Mucosa of rectum (tissue), 2 donors: ENCODE measurements at regions not wholly inside any gene's neighbourhood (a gene's known extent, or its start where the extent isn't known, plus 50 kb on each side); places are given as distances from the start of the nearest gene placed in this dataset.

ENCODE experiments used
- H3K27ac ChIP-seq, 2 donors: one replicate each; pipeline ENCODE4 v1.7.0; 2013; ENCODE audit warnings: inconsistent platforms in 2 of 2, low read depth in 2 of 2, low read length in 2 of 2
- H3K27me3 ChIP-seq, 2 donors: one replicate each; pipeline ENCODE4 v1.7.0; 2013; ENCODE audit warnings: low read length in 2 of 2; ENCODE audit not compliant: control insufficient read depth in 2 of 2, insufficient read depth in 2 of 2
- H3K36me3 ChIP-seq, 2 donors: one replicate each; pipeline ENCODE4 v1.7.0; 2013; ENCODE audit warnings: low read length in 2 of 2; ENCODE audit not compliant: control insufficient read depth in 2 of 2, insufficient read depth in 2 of 2
- H3K4me1 ChIP-seq, 2 donors: one replicate each; pipeline ENCODE4 v1.7.0; 2013; ENCODE audit warnings: low read length in 2 of 2, mild to moderate bottlenecking in 1 of 2; ENCODE audit not compliant: control insufficient read depth in 2 of 2, insufficient read depth in 2 of 2
- H3K4me3 ChIP-seq, 2 donors: one replicate each; pipeline ENCODE4 v1.7.0; 2013; ENCODE audit warnings: low read length in 2 of 2
- H3K9ac ChIP-seq, 2 donors: one replicate each; pipeline ENCODE4 v1.7.0; 2013; ENCODE audit warnings: low read length in 2 of 2, low read depth in 1 of 2, mild to moderate bottlenecking in 1 of 2
- H3K9me3 ChIP-seq, 2 donors: one replicate each; pipeline ENCODE4 v1.7.0; 2013; ENCODE audit warnings: low read length in 2 of 2; ENCODE audit not compliant: control insufficient read depth in 2 of 2
- donor health status: healthy.
- donor health status: Normal muscosa, but diverticular disease.

DNA sequence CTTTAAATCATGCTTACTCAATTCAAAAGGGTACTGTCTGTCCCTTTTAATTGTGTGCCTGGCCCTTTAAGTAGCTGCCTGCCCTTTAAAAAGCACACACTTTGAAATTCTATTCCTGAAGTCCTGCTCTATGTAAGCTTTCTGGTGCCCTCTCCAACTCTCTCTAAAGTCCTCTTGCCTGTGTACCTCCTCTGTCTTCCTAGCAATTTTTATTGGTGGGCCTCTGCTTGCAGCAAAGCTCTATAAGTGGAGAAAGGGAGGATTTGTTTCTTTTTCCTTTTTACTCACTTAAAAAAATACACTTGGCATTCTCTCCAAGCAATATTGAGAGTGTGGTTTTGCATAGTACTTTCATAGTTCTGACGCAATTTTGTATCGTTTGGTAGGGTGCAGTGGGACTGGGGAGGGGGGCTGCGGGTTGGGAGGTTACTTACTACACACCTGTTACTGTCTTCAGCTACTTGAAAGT is 135.4 kb downstream of the LMO4 start:
- no peak overlapping the region for H3K27ac ChIP-seq

DNA sequence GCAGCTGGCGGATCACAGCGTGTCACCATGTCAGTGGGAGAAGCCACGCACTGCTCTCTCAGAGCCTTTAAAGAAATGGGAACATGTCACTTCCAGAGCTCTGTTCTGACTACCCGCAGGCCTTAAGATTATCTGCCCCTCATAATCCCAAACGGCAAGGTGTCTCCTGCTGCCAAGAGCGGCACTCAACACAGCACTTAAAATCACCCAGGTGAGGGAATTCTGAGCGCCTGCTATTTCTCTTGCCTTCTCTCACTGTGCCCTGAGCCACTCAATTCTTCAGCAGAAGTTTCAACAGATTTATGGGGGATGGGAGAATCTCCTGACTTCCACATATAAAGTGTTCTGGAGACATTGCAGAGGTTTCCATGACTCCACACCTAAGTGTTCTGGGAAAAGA is 137.9 kb downstream of the LMO4 start:
- H3K27ac ChIP-seq, result no peak overlapping the region
- no peaks in the 10 kb centered on the region for H3K4me1 ChIP-seq
- H3K4me3 ChIP-seq, result no peak overlapping the region
- no peaks in the 10 kb centered on the region for H3K27me3 ChIP-seq
- no peak overlapping the region for H3K9ac ChIP-seq
- no peaks in the 10 kb centered on the region for H3K9me3 ChIP-seq
- no peaks in the 10 kb centered on the region for H3K36me3 ChIP-seq

More for the DNA sequence above, 135.4 kb downstream of the LMO4 start:
- Histone ChIP-seq H3K4me3 (no peak overlapping the region), H3K9ac (no peak overlapping the region), H3K36me3 (no peaks in the 10 kb centered on the region), H3K4me1 (no peaks in the 10 kb centered on the region), H3K27me3 (no peaks in the 10 kb centered on the region), H3K9me3 (no peaks in the 10 kb centered on the region)

DNA sequence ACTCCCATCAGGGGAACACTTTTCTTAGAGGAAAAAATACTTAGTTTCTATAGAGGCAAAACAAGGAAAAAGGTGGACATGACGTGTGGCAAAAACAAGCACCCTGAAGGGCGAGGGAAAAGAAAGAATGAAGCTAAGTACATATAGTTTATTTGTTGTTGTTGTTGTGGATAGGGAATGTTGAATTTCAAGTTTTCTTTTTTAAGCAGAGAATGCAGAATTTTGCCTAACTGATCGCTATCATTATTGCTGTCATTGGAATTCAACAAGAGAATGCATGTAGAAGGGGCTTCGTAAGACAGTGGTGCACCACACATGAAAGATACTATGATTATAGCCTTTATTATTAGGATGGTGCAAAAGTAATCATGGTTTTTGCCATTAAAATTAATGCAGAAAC is 144.0 kb downstream of the LMO4 start:
- no peaks in the 10 kb centered on the region for H3K27me3 ChIP-seq
- no peak overlapping the region for H3K4me3 ChIP-seq
- no peaks in the 10 kb centered on the region for H3K9me3 ChIP-seq
- H3K9ac ChIP-seq, result no peak overlapping the region
- no peaks in the 10 kb centered on the region for H3K36me3 ChIP-seq
- H3K27ac ChIP-seq, result no peak overlapping the region
- no peaks in the 10 kb centered on the region for H3K4me1 ChIP-seq

DNA sequence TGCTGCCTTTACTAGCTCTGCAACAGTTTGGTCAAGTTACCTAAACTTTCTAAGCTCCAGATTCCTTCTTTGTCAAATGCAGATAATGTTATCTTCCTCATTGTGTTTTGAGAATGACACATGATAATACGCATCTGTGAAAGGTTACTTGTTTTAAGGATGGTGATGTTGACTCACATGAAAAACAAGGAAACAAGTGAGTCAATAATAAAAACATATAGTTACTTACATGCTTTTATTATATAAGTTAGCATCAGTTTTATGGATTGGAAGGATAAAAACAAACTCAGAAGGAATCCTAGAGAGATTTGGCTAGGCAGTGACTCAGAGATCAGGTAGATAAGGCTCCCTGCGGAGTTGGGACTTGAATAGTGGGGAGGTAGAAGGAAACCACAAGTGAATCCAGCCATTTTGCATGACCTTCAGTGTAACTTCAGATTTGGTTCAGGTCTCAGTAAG is 144.6 kb downstream of the LMO4 start:
- Histone ChIP-seq H3K9me3 (no peaks in the 10 kb centered on the region), H3K4me1 (no peaks in the 10 kb centered on the region), H3K36me3 (no peaks in the 10 kb centered on the region), H3K4me3 (no peak overlapping the region), H3K9ac (no peak overlapping the region), H3K27me3 (no peaks in the 10 kb centered on the region), H3K27ac (no peak overlapping the region)

GRCh38 chr1:87474098-87474497 is 145.4 kb downstream of the LMO4 start:
- Histone ChIP-seq H3K9me3 (no peaks in the 10 kb centered on the region), H3K36me3 (no peaks in the 10 kb centered on the region), H3K27me3 (no peaks in the 10 kb centered on the region), H3K27ac (no peak overlapping the region), H3K4me1 (no peaks in the 10 kb centered on the region), H3K4me3 (no peak overlapping the region), H3K9ac (no peak overlapping the region)

DNA sequence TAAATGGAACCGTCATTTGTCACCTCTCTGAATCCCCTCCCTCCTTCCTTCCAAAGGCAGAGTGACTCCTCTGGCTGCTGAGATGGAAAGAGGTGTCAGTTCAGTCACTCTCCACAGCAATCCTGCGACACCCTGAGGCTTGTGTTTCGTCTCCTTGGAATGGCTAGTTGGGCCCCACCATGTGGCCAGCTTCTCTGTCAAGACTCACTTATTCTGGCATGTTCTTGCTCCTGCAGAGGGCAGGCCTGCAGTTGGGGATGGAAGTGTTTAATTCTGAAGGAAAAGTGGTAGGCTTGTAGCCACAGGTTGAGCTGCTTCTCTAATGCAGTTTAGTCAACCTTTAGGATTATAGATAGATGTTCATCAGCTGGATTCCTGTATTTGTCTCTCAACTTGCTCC is 149.6 kb downstream of the LMO4 start:
- no peaks in the 10 kb centered on the region for H3K27me3 ChIP-seq
- H3K9me3 ChIP-seq, result no peaks in the 10 kb centered on the region
- no peaks in the 10 kb centered on the region for H3K4me1 ChIP-seq

DNA sequence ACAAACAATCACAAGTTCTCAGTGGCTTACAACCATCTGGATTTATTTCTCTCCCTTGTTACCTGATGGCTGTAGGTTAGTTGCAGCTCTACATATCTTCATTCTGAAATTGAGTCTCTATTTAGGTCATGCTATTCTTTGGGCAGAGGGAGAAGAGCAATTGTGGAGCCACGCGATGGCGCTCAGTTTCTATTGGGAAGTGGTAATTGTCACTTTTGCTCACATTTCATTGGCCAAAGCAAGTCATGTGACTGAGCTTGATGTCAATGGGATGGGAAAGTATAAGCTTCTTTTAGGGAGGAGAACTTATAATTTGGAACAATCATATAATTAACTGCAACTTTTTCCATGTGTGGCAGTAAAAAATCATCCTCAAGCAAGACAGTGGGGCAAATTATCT is 166.5 kb downstream of the LMO4 start:
- Histone ChIP-seq H3K9me3 (no peaks in the 10 kb centered on the region), H3K4me3 (no peak overlapping the region), H3K27me3 (no peaks in the 10 kb centered on the region), H3K36me3 (no peaks in the 10 kb centered on the region), H3K27ac (no peak overlapping the region), H3K4me1 (no peaks in the 10 kb centered on the region), H3K9ac (no peak overlapping the region)

More for the DNA sequence above, 149.6 kb downstream of the LMO4 start:
- no peaks in the 10 kb centered on the region for H3K36me3 ChIP-seq
- H3K4me3 ChIP-seq, result no peak overlapping the region
- no peak overlapping the region for H3K27ac ChIP-seq
- no peak overlapping the region for H3K9ac ChIP-seq

DNA sequence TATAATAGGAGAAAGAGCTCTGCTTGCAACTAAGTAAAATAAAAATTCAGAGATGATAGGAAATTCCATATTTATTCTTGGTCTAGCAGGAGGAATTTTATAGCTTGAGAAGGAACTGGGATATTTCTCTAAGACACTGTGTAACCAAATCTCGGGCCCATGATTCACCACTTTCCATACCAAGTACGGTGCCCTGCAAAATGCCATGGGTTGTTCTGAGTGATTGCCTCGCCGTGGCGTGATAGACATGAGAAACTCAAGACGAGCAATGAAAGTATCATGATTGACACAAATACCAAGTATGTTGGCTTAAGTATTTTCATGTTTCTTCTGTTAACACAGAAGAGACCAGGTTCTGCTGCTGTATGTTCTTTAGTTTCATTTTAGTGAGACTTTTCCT is 167.2 kb downstream of the LMO4 start:
- no peak overlapping the region for H3K9ac ChIP-seq
- H3K27me3 ChIP-seq, result no peaks in the 10 kb centered on the region
- no peak overlapping the region for H3K4me3 ChIP-seq
- no peaks in the 10 kb centered on the region for H3K9me3 ChIP-seq
- no peaks in the 10 kb centered on the region for H3K36me3 ChIP-seq
- H3K27ac ChIP-seq, result no peak overlapping the region
- H3K4me1 ChIP-seq, result no peaks in the 10 kb centered on the region

DNA sequence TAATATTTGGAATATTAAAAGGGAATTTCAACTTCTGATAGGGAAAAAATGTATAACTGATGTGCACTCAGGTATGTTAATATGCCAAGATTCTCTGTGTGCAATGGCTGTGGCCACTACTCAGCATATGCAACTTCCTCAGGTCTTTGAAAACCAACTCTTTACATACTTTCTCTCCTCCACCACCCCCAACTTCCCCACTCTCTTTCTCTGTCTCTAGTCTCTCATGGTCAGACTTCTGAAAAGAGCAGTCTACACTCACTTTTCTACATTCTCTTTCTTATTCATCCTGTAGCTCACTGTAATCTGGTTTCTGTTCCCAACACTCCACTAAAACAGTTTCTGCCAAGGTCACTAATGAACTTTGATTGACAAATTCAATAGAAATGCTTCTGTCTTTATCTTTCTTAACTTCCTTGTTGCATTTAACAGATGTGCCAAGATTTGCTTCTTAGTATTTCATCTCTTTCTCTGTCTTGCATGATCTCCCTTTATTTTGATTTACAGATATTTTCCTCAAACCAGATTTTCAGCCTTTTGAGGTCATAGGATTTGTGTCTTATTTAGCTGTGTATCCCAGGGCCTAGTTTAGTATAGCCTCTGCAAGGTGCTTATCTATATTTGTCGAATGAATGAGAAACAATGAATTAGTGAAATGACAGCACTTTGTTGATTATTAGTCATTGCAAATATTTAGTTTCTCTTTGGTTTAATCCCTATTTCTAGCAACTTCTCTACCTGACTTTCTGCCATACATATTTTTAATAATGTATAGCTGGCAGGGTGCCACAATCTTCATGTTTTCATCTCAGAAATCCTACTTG is 168.9 kb downstream of the LMO4 start:
- no peaks in the 10 kb centered on the region for H3K36me3 ChIP-seq
- no peak overlapping the region for H3K4me3 ChIP-seq
- H3K4me1 ChIP-seq, result no peaks in the 10 kb centered on the region
- no peaks in the 10 kb centered on the region for H3K27me3 ChIP-seq
- H3K9me3 ChIP-seq, result no peaks in the 10 kb centered on the region
- H3K9ac ChIP-seq, result no peak overlapping the region
- H3K27ac ChIP-seq, result no peak overlapping the region

GRCh38 chr1:87501738-87502137 is 173.1 kb downstream of the LMO4 start:
- H3K27ac ChIP-seq, result no peak overlapping the region
- H3K9ac ChIP-seq, result no peak overlapping the region
- H3K9me3 ChIP-seq, result no peaks in the 10 kb centered on the region
- no peak overlapping the region for H3K4me3 ChIP-seq
- no peaks in the 10 kb centered on the region for H3K36me3 ChIP-seq
- H3K4me1 ChIP-seq, result no peaks in the 10 kb centered on the region
- no peaks in the 10 kb centered on the region for H3K27me3 ChIP-seq
